GM19395 (cell line): ENCODE measurements at regions not wholly inside any gene's neighbourhood (a gene's known extent, or its start where the extent isn't known, plus 50 kb on each side); places are given as distances from the start of the nearest gene placed in this dataset.
"Not testable (repeated sequence)": the region's sequence is repeated elsewhere in the genome, so short reads cannot be mapped to it uniquely, and the experiment has no call there.

ENCODE experiments used
- ATAC-seq: cut with Tn5 transposase; IDR thresholded peaks from one replicate; pipeline ENCODE4 v1.9.1; 2021; ENCODE audit warnings: mild to moderate bottlenecking, moderate library complexity; ENCODE audit not compliant: unreplicated experiment

GRCh38 chr13:65336087-65336749, 1893.9 kb downstream of the PCDH9 start:
- no peak for ATAC-seq

- ATAC-seq, result no peak
Measured at GRCh38 chr13:65330691-65331090, 1899.4 kb downstream of the PCDH9 start.

GRCh38 chr13:65330287-65330686, 1899.8 kb downstream of the PCDH9 start:
- no peak for ATAC-seq

GRCh38 chr13:65323192-65323591, 1906.9 kb downstream of the PCDH9 start:
- not testable (repeated sequence) for ATAC-seq

- not testable (repeated sequence) for ATAC-seq
Measured at GRCh38 chr13:65321423-65321822, 1908.7 kb downstream of the PCDH9 start.

- ATAC-seq, result no peak
Measured at GRCh38 chr13:65314008-65314407, 1916.1 kb downstream of the PCDH9 start.

- no peak for ATAC-seq
Measured at GRCh38 chr13:65310663-65311328, 1919.3 kb downstream of the PCDH9 start.

GRCh38 chr13:65309906-65310305, 1920.2 kb downstream of the PCDH9 start:
- no peak for ATAC-seq

GRCh38 chr13:65308729-65309128, 1921.4 kb downstream of the PCDH9 start:
- not testable (repeated sequence) for ATAC-seq

- no peak for ATAC-seq
Measured at GRCh38 chr13:65307056-65307455, 1923.1 kb downstream of the PCDH9 start.

- ATAC-seq, result no peak
Measured at GRCh38 chr13:65302691-65303090, 1927.4 kb downstream of the PCDH9 start.

GRCh38 chr13:65301506-65301905, 1928.6 kb downstream of the PCDH9 start:
- no peak for ATAC-seq

GRCh38 chr13:65300220-65300619, 1929.9 kb downstream of the PCDH9 start:
- ATAC-seq, result no peak

- no peak for ATAC-seq
Measured at GRCh38 chr13:65293530-65294198, 1936.5 kb downstream of the PCDH9 start.

GRCh38 chr13:65292488-65292901, 1937.6 kb downstream of the PCDH9 start:
- ATAC-seq, result no peak

GRCh38 chr13:65287405-65287804, 1942.7 kb downstream of the PCDH9 start:
- no peak for ATAC-seq

- ATAC-seq, result no peak
Measured at GRCh38 chr13:65275838-65276630, 1954.1 kb downstream of the PCDH9 start.

- no peak for ATAC-seq
Measured at GRCh38 chr13:65275108-65275507, 1955.0 kb downstream of the PCDH9 start.

- not testable (repeated sequence) for ATAC-seq
Measured at GRCh38 chr13:65273811-65274420, 1956.2 kb downstream of the PCDH9 start.

GRCh38 chr13:65268009-65268408, 1962.1 kb downstream of the PCDH9 start:
- ATAC-seq, result no peak

- ATAC-seq, result no peak
Measured at GRCh38 chr13:65265988-65266387, 1964.1 kb downstream of the PCDH9 start.
